HL-60 (cell line): ENCODE measurements at regions not wholly inside any gene's neighbourhood (a gene's known extent, or its start where the extent isn't known, plus 50 kb on each side); places are given as distances from the start of the nearest gene placed in this dataset.

ENCODE experiments used
- POLR2AphosphoS5 ChIP-seq: IDR thresholded peaks from 2 replicates; pipeline ENCODE4 v1.6.1; 2012; ENCODE audit warnings: low read depth
- TF ChIP-seq, protein P1 (sequence below): IDR thresholded peaks from one replicate; pipeline ENCODE4 v1.5.1; 2011; ENCODE audit warnings: low read length, control low read depth, inconsistent platforms; ENCODE audit not compliant: insufficient read depth

DNA sequence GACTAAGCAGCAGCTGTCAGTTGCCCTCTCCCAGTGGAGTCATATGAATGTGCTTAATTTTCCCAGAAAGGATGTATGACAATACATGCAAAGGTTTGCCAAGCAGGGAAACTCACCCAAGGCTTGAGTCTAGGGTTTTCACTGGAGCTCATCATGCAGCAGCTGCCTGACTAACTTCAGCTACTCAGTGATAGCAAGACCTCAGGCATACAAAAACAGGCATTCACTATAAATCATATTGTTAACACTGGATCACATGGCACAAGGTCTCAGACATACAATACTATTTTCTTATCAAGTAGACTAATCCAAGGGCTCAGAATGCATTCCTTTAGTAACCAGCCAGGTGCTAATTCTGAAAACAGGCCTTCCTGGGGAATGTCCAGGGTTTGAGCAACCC lies 85.0 kb upstream of the STAC start:
- TF ChIP-seq, protein P1, sequence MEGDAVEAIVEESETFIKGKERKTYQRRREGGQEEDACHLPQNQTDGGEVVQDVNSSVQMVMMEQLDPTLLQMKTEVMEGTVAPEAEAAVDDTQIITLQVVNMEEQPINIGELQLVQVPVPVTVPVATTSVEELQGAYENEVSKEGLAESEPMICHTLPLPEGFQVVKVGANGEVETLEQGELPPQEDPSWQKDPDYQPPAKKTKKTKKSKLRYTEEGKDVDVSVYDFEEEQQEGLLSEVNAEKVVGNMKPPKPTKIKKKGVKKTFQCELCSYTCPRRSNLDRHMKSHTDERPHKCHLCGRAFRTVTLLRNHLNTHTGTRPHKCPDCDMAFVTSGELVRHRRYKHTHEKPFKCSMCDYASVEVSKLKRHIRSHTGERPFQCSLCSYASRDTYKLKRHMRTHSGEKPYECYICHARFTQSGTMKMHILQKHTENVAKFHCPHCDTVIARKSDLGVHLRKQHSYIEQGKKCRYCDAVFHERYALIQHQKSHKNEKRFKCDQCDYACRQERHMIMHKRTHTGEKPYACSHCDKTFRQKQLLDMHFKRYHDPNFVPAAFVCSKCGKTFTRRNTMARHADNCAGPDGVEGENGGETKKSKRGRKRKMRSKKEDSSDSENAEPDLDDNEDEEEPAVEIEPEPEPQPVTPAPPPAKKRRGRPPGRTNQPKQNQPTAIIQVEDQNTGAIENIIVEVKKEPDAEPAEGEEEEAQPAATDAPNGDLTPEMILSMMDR: no peak
- no peak for TF ChIP-seq POLR2AphosphoS5
